ENCODE measurements at regions not wholly inside any gene's neighbourhood (a gene's known extent, or its start where the extent isn't known, plus 50 kb on each side); places are given as distances from the start of the nearest gene placed in this dataset.

DNA sequence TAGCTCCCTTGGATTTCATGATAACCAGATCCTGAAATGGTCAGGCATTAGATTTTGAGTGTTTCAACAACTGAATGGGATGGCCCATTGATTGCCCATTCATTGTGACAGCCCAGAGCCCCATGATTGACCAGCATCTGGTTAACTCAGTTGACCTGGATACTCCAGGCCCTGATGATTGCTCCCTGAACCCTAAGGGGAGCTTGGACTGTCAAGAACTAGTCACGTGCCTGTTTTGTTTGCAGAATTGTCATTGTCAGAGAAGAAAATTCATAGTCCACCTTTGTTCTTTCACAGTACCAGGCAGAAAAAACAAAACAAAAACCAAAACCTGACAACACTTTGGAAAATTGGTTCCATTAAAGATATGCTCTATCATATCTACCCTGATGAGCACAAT is 241.3 kb upstream of the ONECUT1 start:
- TF ChIP-seq, protein P1, sequence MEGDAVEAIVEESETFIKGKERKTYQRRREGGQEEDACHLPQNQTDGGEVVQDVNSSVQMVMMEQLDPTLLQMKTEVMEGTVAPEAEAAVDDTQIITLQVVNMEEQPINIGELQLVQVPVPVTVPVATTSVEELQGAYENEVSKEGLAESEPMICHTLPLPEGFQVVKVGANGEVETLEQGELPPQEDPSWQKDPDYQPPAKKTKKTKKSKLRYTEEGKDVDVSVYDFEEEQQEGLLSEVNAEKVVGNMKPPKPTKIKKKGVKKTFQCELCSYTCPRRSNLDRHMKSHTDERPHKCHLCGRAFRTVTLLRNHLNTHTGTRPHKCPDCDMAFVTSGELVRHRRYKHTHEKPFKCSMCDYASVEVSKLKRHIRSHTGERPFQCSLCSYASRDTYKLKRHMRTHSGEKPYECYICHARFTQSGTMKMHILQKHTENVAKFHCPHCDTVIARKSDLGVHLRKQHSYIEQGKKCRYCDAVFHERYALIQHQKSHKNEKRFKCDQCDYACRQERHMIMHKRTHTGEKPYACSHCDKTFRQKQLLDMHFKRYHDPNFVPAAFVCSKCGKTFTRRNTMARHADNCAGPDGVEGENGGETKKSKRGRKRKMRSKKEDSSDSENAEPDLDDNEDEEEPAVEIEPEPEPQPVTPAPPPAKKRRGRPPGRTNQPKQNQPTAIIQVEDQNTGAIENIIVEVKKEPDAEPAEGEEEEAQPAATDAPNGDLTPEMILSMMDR (IDR thresholded peaks at IDR 0.05): no peak
- no peak for TF ChIP-seq POLR2AphosphoS5 (IDR thresholded peaks at IDR 0.05; ENCODE audit: low read depth, low read length)
- TF ChIP-seq FOXM1 (IDR thresholded peaks at IDR 0.05; ENCODE audit: low read depth): no peak

All from SK-N-SH (cell line).